HG03565 (cell line): ENCODE measurements at regions not wholly inside any gene's neighbourhood (a gene's known extent, or its start where the extent isn't known, plus 50 kb on each side); places are given as distances from the start of the nearest gene placed in this dataset.
A peak's percentile ranks its signal among the peaks of the same experiment; 100 is the strongest.
"Not testable (repeated sequence)": the region's sequence is repeated elsewhere in the genome, so short reads cannot be mapped to it uniquely, and the experiment has no call there.

Source experiments
- ATAC-seq: cut with Tn5 transposase; IDR thresholded peaks from one replicate; pipeline ENCODE4 v1.9.1; 2021; ENCODE audit warnings: mild to moderate bottlenecking, moderate library complexity; ENCODE audit not compliant: unreplicated experiment

GRCh38 chr17:70968302-70968701, 799.0 kb downstream of the KCNJ2 start:
- no peak for ATAC-seq

- ATAC-seq, result no peak
Observed at GRCh38 chr17:70969521-70970034, 800.2 kb downstream of the KCNJ2 start.

GRCh38 chr17:70976447-70976846, 807.1 kb downstream of the KCNJ2 start:
- ATAC-seq, result no peak

- ATAC-seq, result no peak
Observed at GRCh38 chr17:70984873-70985272, 815.5 kb downstream of the KCNJ2 start.

- ATAC-seq, result peak; percentile 66
Observed at GRCh38 chr17:70987867-70988340, 818.6 kb downstream of the KCNJ2 start.

- ATAC-seq, result no peak
Observed at GRCh38 chr17:70988622-70989021, 819.3 kb downstream of the KCNJ2 start.

GRCh38 chr17:70989280-70989679, 819.9 kb downstream of the KCNJ2 start:
- ATAC-seq, result no peak

GRCh38 chr17:70994194-70994593, 824.9 kb downstream of the KCNJ2 start:
- no peak for ATAC-seq

- no peak for ATAC-seq
Observed at GRCh38 chr17:70995997-70996396, 826.7 kb downstream of the KCNJ2 start.

GRCh38 chr17:71003736-71004135, 834.4 kb downstream of the KCNJ2 start:
- ATAC-seq, result no peak

GRCh38 chr17:71004413-71004812, 835.1 kb downstream of the KCNJ2 start:
- no peak for ATAC-seq

GRCh38 chr17:71011391-71011790, 842.1 kb downstream of the KCNJ2 start:
- ATAC-seq, result no peak

GRCh38 chr17:71019699-71020098, 850.4 kb downstream of the KCNJ2 start:
- no peak for ATAC-seq

- no peak for ATAC-seq
Observed at GRCh38 chr17:71022758-71023157, 853.4 kb downstream of the KCNJ2 start.

GRCh38 chr17:71023249-71024030, 854.1 kb downstream of the KCNJ2 start:
- ATAC-seq, result no peak

- no peak for ATAC-seq
Observed at GRCh38 chr17:71024172-71024571, 854.8 kb downstream of the KCNJ2 start.

- ATAC-seq, result no peak
Observed at GRCh38 chr17:71024969-71025368, 855.6 kb downstream of the KCNJ2 start.

- no peak for ATAC-seq
Observed at GRCh38 chr17:71029246-71029645, 859.9 kb downstream of the KCNJ2 start.

- not testable (repeated sequence) for ATAC-seq
Observed at GRCh38 chr17:71031286-71031685, 862.0 kb downstream of the KCNJ2 start.

- no peak for ATAC-seq
Observed at GRCh38 chr17:71032746-71033273, 863.5 kb downstream of the KCNJ2 start.

GRCh38 chr17:71033336-71033735, 864.0 kb downstream of the KCNJ2 start:
- no peak for ATAC-seq

GRCh38 chr17:71035226-71035625, 865.9 kb downstream of the KCNJ2 start:
- ATAC-seq, result no peak
